DND-41 (cell line): ENCODE measurements at regions not wholly inside any gene's neighbourhood (a gene's known extent, or its start where the extent isn't known, plus 50 kb on each side); places are given as distances from the start of the nearest gene placed in this dataset.

Source experiments
- CTCF ChIP-seq: IDR thresholded peaks from 2 replicates; pipeline ENCODE4 v1.5.1; 2012; ENCODE audit warnings: borderline replicate concordance, low read length, moderate library complexity, mild to moderate bottlenecking; ENCODE audit not compliant: poor library complexity, severe bottlenecking; ENCODE audit errors: extremely low read depth
- EZH2 ChIP-seq: IDR thresholded peaks from 3 replicates; pipeline ENCODE4 v1.6.1; 2012; ENCODE audit warnings: borderline replicate concordance, low read depth, mild to moderate bottlenecking, moderate library complexity, low read length, inconsistent platforms; ENCODE audit not compliant: severe bottlenecking

DNA sequence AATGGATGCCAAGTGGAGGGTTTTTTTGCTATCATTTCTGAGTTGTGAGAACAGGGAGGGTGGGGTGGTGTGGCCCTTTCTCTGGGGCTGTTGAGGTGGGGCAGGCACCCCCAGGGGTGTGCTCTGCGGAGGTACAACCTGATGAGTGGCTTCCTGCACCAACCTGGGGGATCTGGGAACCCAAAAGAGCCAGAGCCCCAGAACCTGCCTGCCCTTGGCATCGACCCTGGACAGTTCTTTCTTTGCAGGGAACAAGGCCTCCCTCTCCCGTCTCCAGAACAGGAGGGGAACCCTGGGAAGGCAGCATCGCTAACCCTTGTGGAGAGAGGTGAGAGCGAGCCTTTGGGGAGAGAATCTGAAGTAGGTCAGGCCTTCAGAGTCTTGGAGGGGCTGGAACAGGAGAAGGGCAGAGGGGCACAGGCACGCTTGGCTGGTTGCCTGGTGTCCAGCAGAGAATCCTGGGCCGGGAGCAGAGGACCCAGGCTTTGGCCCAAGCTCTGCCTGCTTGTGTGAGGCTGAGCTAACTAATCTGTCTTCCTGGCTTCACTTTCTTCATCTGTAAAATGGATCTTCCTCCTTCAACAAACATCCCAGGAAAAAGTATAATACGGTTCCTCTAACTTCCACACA is 84.9 kb downstream of the RHOB start:
- no peak for TF ChIP-seq EZH2
- TF ChIP-seq CTCF = no peak
